GM19043 (cell line): ENCODE measurements at regions not wholly inside any gene's neighbourhood (a gene's known extent, or its start where the extent isn't known, plus 50 kb on each side); places are given as distances from the start of the nearest gene placed in this dataset.

Experiments
- ATAC-seq: cut with Tn5 transposase; IDR thresholded peaks from one replicate; pipeline ENCODE4 v1.9.1; 2021; ENCODE audit warnings: low read depth; ENCODE audit not compliant: unreplicated experiment

GRCh38 chr13:110965038-110965754, 50.3 kb upstream of the ANKRD10 start:
- ATAC-seq: peak; percentile 94
